Right atrium auricular region (tissue), 2 donors: ENCODE measurements at regions not wholly inside any gene's neighbourhood (a gene's known extent, or its start where the extent isn't known, plus 50 kb on each side); places are given as distances from the start of the nearest gene placed in this dataset.

Source experiments
- DNase-seq: peaks from one replicate; pipeline ENCODE4 v3.0.0-alpha.2; 2019; ENCODE audit warnings: low spot score
- H3K27ac ChIP-seq, 2 donors: fragments of 200-600 bp; sonication (generic); 1 replicate in 1 of 2; 2 replicates in 1 of 2; pipeline ENCODE4 v1.5.1; 2016 to 2019
- H3K27me3 ChIP-seq, 2 donors: fragments of 200-600 bp; sonication (generic); one replicate each; pipeline versions ENCODE4 v1.5.1 to v1.6.0; 2017 to 2019
- H3K36me3 ChIP-seq: fragments of 200-600 bp; sonication (generic); one replicate; pipeline ENCODE4 v1.5.1; 2016
- H3K4me1 ChIP-seq, 2 donors: fragments of 200-600 bp; sonication (generic); one replicate each; pipeline versions ENCODE4 v1.5.1 to v1.6.0; 2017 to 2019
- H3K4me3 ChIP-seq, 2 donors: fragments of 200-600 bp; sonication (generic); 1 replicate in 1 of 2; 2 replicates in 1 of 2; pipeline ENCODE4 v1.5.1; 2017 to 2019; ENCODE audit warnings: mild to moderate bottlenecking in 1 of 2, moderate library complexity in 1 of 2
- H3K9me3 ChIP-seq, 2 donors: fragments of 200-600 bp; sonication (generic); one replicate each; pipeline ENCODE4 v1.5.1; 2019
- TF ChIP-seq, protein P1 (sequence below), 2 donors: fragments of 200-600 bp; sonication (generic); IDR thresholded peaks; one replicate each; pipeline ENCODE4 v1.5.1; 2019; ENCODE audit warnings: antibody characterized with exemption in 2 of 2

DNA sequence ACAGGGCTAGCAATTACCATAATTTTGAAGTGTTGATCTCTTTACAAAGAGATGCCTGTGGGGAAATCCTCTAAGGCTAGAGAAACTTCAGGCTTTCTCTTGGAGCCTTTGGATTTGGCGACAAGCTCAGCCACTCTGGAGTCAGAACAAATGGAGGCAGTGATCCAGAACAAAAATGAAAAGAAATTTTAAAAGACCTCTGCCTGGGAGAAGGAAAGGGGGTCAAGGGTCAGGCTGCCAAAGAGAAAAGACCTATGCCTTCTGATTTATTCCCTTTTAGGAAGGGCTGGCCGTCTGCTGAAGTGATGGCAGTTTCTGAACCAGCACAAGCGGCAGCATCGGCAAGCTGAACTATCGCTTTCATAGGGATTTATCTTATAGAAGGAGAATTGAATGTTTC is 140.8 kb upstream of the SFRP2 start:
- Histone ChIP-seq H3K4me1 (no peaks in the 10 kb centered on the region), H3K36me3 (no peaks in the 10 kb centered on the region), H3K9me3 (no peaks in the 10 kb centered on the region), H3K27ac (no peak overlapping the region), H3K27me3 (no peaks in the 10 kb centered on the region), H3K4me3 (no peak overlapping the region)
- TF ChIP-seq, protein P1, sequence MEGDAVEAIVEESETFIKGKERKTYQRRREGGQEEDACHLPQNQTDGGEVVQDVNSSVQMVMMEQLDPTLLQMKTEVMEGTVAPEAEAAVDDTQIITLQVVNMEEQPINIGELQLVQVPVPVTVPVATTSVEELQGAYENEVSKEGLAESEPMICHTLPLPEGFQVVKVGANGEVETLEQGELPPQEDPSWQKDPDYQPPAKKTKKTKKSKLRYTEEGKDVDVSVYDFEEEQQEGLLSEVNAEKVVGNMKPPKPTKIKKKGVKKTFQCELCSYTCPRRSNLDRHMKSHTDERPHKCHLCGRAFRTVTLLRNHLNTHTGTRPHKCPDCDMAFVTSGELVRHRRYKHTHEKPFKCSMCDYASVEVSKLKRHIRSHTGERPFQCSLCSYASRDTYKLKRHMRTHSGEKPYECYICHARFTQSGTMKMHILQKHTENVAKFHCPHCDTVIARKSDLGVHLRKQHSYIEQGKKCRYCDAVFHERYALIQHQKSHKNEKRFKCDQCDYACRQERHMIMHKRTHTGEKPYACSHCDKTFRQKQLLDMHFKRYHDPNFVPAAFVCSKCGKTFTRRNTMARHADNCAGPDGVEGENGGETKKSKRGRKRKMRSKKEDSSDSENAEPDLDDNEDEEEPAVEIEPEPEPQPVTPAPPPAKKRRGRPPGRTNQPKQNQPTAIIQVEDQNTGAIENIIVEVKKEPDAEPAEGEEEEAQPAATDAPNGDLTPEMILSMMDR (IDR thresholded peaks at IDR 0.05), result no peak
- DNase-seq, result no peak

DNA sequence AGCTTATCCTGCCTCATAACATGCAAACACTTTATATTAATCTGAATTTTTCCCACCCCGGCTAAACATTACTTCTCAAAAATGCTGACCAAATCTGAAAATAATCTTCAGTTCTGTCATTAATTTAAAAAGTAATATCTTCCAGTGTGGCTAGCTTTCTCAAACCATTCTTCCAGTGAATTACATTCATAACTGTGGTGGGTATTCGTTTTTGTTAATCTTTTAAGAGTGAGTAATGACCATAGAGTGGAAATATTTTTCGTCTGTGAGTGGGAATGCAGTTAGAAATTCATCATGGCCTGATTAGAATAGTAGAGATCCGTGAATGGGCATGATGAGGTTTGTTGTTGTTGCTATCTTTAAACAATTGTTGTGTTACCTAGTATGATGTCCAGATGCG is 138.6 kb upstream of the SFRP2 start:
- Histone ChIP-seq H3K27me3 (no peaks in the 10 kb centered on the region), H3K27ac (no peak overlapping the region), H3K4me1 (no peaks in the 10 kb centered on the region), H3K36me3 (no peaks in the 10 kb centered on the region), H3K4me3 (no peak overlapping the region), H3K9me3 (no peaks in the 10 kb centered on the region)
- TF ChIP-seq, protein P1 (IDR thresholded peaks at IDR 0.05), result no peak
- no peak for DNase-seq

DNA sequence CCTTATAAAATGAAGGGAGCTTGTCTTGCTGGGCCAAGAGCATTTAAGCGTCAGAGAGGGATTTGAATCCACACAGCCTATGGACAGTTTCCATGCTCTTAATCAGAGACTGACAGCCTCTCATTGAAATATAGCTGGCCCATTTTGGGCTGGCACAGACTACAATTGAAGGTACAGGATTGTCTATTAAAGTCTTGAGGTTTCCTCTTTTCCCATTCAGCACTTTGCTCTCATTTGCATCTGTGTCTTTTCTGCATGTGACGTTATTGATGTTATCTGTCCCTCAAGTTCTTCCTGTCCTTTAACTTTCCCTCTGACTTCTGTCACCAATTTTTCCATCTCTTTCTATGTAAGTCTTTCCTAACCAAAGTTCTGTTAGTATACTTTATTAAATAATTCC is 133.3 kb upstream of the SFRP2 start:
- no peak overlapping the region for H3K4me3 ChIP-seq
- H3K36me3 ChIP-seq, result no peaks in the 10 kb centered on the region
- no peaks in the 10 kb centered on the region for H3K4me1 ChIP-seq
- H3K27me3 ChIP-seq, result no peaks in the 10 kb centered on the region
- TF ChIP-seq, protein P1 (IDR thresholded peaks at IDR 0.05), result no peak
- DNase-seq, result no peak
- no peaks in the 10 kb centered on the region for H3K9me3 ChIP-seq
- H3K27ac ChIP-seq, result no peak overlapping the region

DNA sequence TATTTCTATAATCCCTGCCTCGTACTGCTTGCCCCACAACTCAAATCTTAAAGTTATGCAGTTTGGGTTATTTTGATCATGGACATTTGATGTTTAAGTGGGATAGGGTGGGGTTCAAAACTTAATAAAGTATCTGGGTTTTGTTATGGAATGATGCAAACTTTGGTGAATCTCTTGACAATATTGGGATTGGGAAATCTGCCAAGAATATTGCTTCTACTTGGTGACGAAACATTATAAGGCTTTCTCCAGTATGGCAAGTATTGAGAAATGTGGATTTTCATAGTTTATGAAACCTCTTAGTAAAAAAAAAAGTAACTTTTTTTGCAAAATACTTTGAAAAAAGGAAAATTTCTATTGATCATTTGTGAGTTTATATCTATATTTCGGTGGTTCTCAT is 130.8 kb upstream of the SFRP2 start:
- TF ChIP-seq, protein P1 (IDR thresholded peaks at IDR 0.05), result no peak
- Histone ChIP-seq H3K9me3 (no peaks in the 10 kb centered on the region), H3K4me3 (no peak overlapping the region), H3K27ac (no peak overlapping the region), H3K27me3 (no peaks in the 10 kb centered on the region), H3K4me1 (no peaks in the 10 kb centered on the region), H3K36me3 (no peaks in the 10 kb centered on the region)
- no peak for DNase-seq

DNA sequence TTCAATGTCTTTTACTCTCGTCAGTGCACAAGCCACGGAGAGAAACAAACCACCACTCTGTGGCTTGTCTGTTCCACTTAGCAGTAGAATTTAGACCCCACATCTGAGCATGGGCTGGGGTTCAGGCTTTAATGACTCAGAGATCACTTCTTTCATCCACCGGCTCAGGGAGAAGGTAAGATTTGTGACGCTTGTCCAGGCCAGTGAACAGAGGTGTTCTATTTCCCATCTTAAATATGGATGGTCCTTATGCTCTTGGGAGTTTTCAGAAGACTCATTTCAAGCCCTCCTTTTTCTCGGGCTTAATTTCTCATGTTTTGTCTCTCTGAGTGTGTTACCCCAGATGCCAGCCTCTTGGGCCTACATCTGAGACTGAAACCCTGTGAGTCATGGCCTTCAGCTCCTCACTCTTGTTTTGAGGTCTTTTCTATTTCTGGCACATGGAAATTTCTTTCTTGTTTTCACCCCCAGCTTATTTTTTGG is 127.4 kb upstream of the SFRP2 start:
- no peaks in the 10 kb centered on the region for H3K27me3 ChIP-seq
- DNase-seq, result no peak
- H3K27ac ChIP-seq, result no peak overlapping the region

DNA sequence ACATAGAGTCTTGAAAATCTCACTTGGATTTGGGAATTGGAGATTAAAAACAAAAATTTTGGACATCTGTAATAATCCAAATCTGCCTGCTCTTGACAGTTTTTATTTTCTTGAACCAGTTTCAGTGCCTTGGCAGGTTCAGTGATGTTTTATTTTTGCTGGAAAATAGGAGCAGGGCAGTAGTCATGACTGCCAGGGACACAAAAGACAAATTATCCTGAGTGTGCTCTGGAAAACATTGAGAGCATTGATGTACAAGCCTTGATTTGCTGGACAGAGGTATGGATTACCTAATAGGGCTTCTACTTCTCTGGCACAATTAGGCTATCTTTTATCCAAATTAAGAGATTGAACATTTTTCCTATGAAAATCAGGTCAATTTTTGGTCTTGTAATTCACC is 123.4 kb upstream of the SFRP2 start:
- TF ChIP-seq, protein P1 (IDR thresholded peaks at IDR 0.05), result no peak
- no peaks in the 10 kb centered on the region for H3K36me3 ChIP-seq
- no peaks in the 10 kb centered on the region for H3K9me3 ChIP-seq
- no peak overlapping the region for H3K27ac ChIP-seq
- no peaks in the 10 kb centered on the region for H3K4me1 ChIP-seq
- no peaks in the 10 kb centered on the region for H3K27me3 ChIP-seq
- no peak overlapping the region for H3K4me3 ChIP-seq
- no peak for DNase-seq

More for the DNA sequence above, 127.4 kb upstream of the SFRP2 start:
- no peaks in the 10 kb centered on the region for H3K9me3 ChIP-seq
- no peaks in the 10 kb centered on the region for H3K36me3 ChIP-seq
- no peak overlapping the region for H3K4me3 ChIP-seq
- H3K4me1 ChIP-seq, result no peaks in the 10 kb centered on the region
- TF ChIP-seq, protein P1 (IDR thresholded peaks at IDR 0.05), result no peak
